K562 (cell line): ENCODE measurements at regions not wholly inside any gene's neighbourhood (a gene's known extent, or its start where the extent isn't known, plus 50 kb on each side); places are given as distances from the start of the nearest gene placed in this dataset.

Source experiments
- ATAC-seq: fragments of 200-7000 bp; cut with Tn5 transposase; 3 replicates; pipeline ENCODE4 v1.9.1; 2020; ENCODE audit warnings: moderate library complexity
- BruUV-seq: library from RNA; stranded (reverse); fragments of 400-500 nt; replicated peaks from 2 replicates; lab custom pipeline; 2021; lab: Mats Ljungman, UMichigan
- CTCF ChIA-PET: fragments of 300-600 bp; formaldehyde crosslinking; extraction: SDS; loops from one replicate; lab custom pipeline; 2021; ENCODE audit warnings: low intra/inter-chr PET ratio; lab: Yijun Ruan, JAX
- POLR2A ChIA-PET: fragments of 300-600, 350-650 bp; sonication (Branson Sonifier 250); formaldehyde crosslinking; extraction: SDS; loops from one replicate; lab custom pipeline; 2021; ENCODE audit warnings: antibody characterized with exemption, inconsistent platforms; lab: Yijun Ruan, JAX
- DNase-seq, 4 experiments: peaks; one replicate each; pipeline versions ENCODE4 v3.0.0 to v3.0.0-alpha.2; 2011 to 2018; ENCODE audit warnings: low spot score in 3 of 4, mixed read lengths in 3 of 4; ENCODE audit errors: extremely low read depth in 1 of 4
- FAIRE-seq: peaks from 2 replicates; lab custom pipeline; 2011; peaks lifted over from hg19 to GRCh38; lab: Jason Lieb, UNC
- H2AFZ ChIP-seq: 2 replicates; pipeline ENCODE4 v1.6.0; 2011; ENCODE audit warnings: low read depth, low read length, control low read depth, inconsistent platforms
- H3K27ac ChIP-seq: fragments of 200-600 bp; 3 replicates; pipeline ENCODE4 v1.8.0; 2011; ENCODE audit warnings: low read depth, mild to moderate bottlenecking, control low read depth, inconsistent platforms, low read length, moderate library complexity, mixed read lengths; ENCODE audit errors: extremely low read depth
- H3K27me3 ChIP-seq, 2 experiments: fragments of 300-600 bp in 1 of 2; 2 replicates in 1 of 2; 3 replicates in 1 of 2; pipeline versions ENCODE4 v1.6.0 to v1.8.0; 2011; ENCODE audit warnings: inconsistent platforms in 2 of 2, low read length in 2 of 2, mild to moderate bottlenecking in 1 of 2, mixed read lengths in 1 of 2, moderate library complexity in 1 of 2; ENCODE audit not compliant: control insufficient read depth in 2 of 2, insufficient read depth in 2 of 2
- H3K36me3 ChIP-seq: fragments of 300-600 bp; 3 replicates; pipeline ENCODE4 v1.8.0; 2011; ENCODE audit warnings: mild to moderate bottlenecking, low read length, inconsistent platforms; ENCODE audit not compliant: control insufficient read depth, insufficient read depth
- H3K4me1 ChIP-seq, 2 experiments: fragments of 200-600 bp in 1 of 2; replicated peaks in 1 of 2; 2 replicates in 1 of 2; 3 replicates in 1 of 2; pipeline versions ENCODE4 v1.5.1 to v1.8.0; 2011; ENCODE audit warnings: inconsistent platforms in 2 of 2, low read length in 2 of 2, mild to moderate bottlenecking in 1 of 2, mixed read lengths in 1 of 2, moderate library complexity in 1 of 2; ENCODE audit not compliant: control insufficient read depth in 2 of 2, insufficient read depth in 2 of 2
- H3K4me2 ChIP-seq: 2 replicates; pipeline ENCODE4 v1.6.1; 2011; ENCODE audit warnings: low read length, control low read depth, inconsistent platforms, mixed read lengths; ENCODE audit not compliant: insufficient read depth
- H3K4me3 ChIP-seq: fragments of 200-600 bp; sonication (generic), shearing (Covaris generic); 2 replicates; pipeline ENCODE4 v1.5.1; 2016; ENCODE audit warnings: control low read depth, inconsistent platforms
- H3K79me2 ChIP-seq: fragments of 200-600 bp; 3 replicates; pipeline ENCODE4 v1.8.0; 2011; ENCODE audit warnings: low read length, inconsistent platforms; ENCODE audit not compliant: control insufficient read depth, insufficient read depth
- H3K9ac ChIP-seq, 2 experiments: 2 replicates each; pipeline versions ENCODE4 v1.6.0 to v1.6.1; 2011; ENCODE audit warnings: low read depth in 2 of 2, low read length in 2 of 2, control low read depth in 1 of 2, inconsistent platforms in 1 of 2, mild to moderate bottlenecking in 1 of 2, mixed read lengths in 1 of 2; ENCODE audit not compliant: insufficient read depth in 1 of 2
- H3K9me1 ChIP-seq: one replicate; pipeline ENCODE4 v1.6.0; 2011; ENCODE audit warnings: inconsistent platforms, mild to moderate bottlenecking, low read length, moderate library complexity; ENCODE audit not compliant: control insufficient read depth, insufficient read depth
- H3K9me3 ChIP-seq: replicated peaks from 2 replicates; pipeline ENCODE4 v1.5.1; 2011; ENCODE audit warnings: low read depth, low read length, inconsistent platforms; ENCODE audit not compliant: control insufficient read depth, insufficient read depth
- H4K20me1 ChIP-seq: replicated peaks from 2 replicates; pipeline ENCODE4 v1.6.1; 2011; ENCODE audit warnings: low read length, inconsistent platforms, mixed read lengths; ENCODE audit not compliant: control insufficient read depth, insufficient read depth
- ATF1 ChIP-seq, 2 experiments: fragments of 450-650 bp in 1 of 2; IDR thresholded peaks; 2 replicates each; pipeline ENCODE4 v1.6.1; 2016; ENCODE audit warnings: missing compliant biosample characterization in 1 of 2, missing genetic modification characterization in 1 of 2
- CEBPB ChIP-seq: fragments of 450-650 bp; IDR thresholded peaks from 2 replicates; pipeline ENCODE4 v1.6.1; 2016; ENCODE audit warnings: missing genetic modification characterization, missing compliant biosample characterization
- CHCHD3 ChIP-seq: fragments of 250-450 bp; sonication (Bioruptor Pico); IDR thresholded peaks from 2 replicates; pipeline ENCODE4 v2.1.2; 2022; ENCODE audit warnings: mild to moderate bottlenecking
- COPS2 ChIP-seq: fragments of 450-650 bp; conservative IDR thresholded peaks from 2 replicates; pipeline ENCODE4 v1.6.1; 2016; ENCODE audit warnings: mild to moderate bottlenecking, moderate library complexity
- FUS ChIP-seq: fragments of 200-400 bp; formaldehyde crosslinking; optimal IDR thresholded peaks from 2 replicates; pipeline ENCODE3; 2017; ENCODE audit warnings: low read depth, low read length
- GABPB1 ChIP-seq: sonication (generic); formaldehyde crosslinking; IDR thresholded peaks from 2 replicates; pipeline ENCODE4 v1.8.0; 2022; ENCODE audit warnings: mild to moderate bottlenecking, missing genetic modification reagents
- GABPB2 ChIP-seq: fragments of 250-450 bp; sonication (Bioruptor Pico); conservative IDR thresholded peaks from 2 replicates; pipeline ENCODE4 v1.5.1; 2021; ENCODE audit warnings: mild to moderate bottlenecking
- GATAD2A ChIP-seq: fragments of 450-650 bp; IDR thresholded peaks from 2 replicates; pipeline ENCODE4 v1.6.1; 2017
- GATAD2B ChIP-seq: fragments of 450-650 bp; IDR thresholded peaks from 2 replicates; pipeline ENCODE4 v1.6.1; 2017; ENCODE audit warnings: mild to moderate bottlenecking, borderline replicate concordance
- HDAC2 ChIP-seq: fragments of 450-650 bp; IDR thresholded peaks from 2 replicates; pipeline ENCODE4 v1.6.1; 2016; ENCODE audit warnings: mild to moderate bottlenecking
- HDAC3 ChIP-seq: fragments of 450-650 bp; IDR thresholded peaks from 2 replicates; pipeline ENCODE4 v1.6.1; 2018; ENCODE audit warnings: borderline replicate concordance, mild to moderate bottlenecking, moderate library complexity; ENCODE audit not compliant: partially characterized antibody
- MCM3 ChIP-seq: fragments of 450-650 bp; IDR thresholded peaks from 2 replicates; pipeline ENCODE4 v1.6.1; 2016
- NBN ChIP-seq: fragments of 450-650 bp; IDR thresholded peaks from 2 replicates; pipeline ENCODE4 v1.6.1; 2016; ENCODE audit warnings: low read depth, mild to moderate bottlenecking
- NCOA4 ChIP-seq: fragments of 450-650 bp; IDR thresholded peaks from 2 replicates; pipeline ENCODE4 v1.6.1; 2018; ENCODE audit warnings: mild to moderate bottlenecking; ENCODE audit not compliant: partially characterized antibody
- NUFIP1 ChIP-seq: fragments of 450-650 bp; IDR thresholded peaks from 2 replicates; pipeline ENCODE4 v1.6.1; 2018; ENCODE audit not compliant: partially characterized antibody
- PCBP1 ChIP-seq: fragments of 200-400 bp; formaldehyde crosslinking; IDR thresholded peaks from 2 replicates; pipeline ENCODE4 v1.6.1; 2018; ENCODE audit warnings: mild to moderate bottlenecking, low read depth, low read length; ENCODE audit not compliant: poor library complexity, severe bottlenecking
- PHB2 ChIP-seq: fragments of 450-650 bp; IDR thresholded peaks from 2 replicates; pipeline ENCODE4 v1.6.1; 2017; ENCODE audit warnings: low read depth
- SETDB1 ChIP-seq: IDR thresholded peaks from one replicate; pipeline ENCODE4 v1.6.1; 2012; ENCODE audit warnings: low read length, control low read depth, inconsistent platforms
- SIN3B ChIP-seq: fragments of 450-650 bp; IDR thresholded peaks from 2 replicates; pipeline ENCODE4 v1.6.1; 2017; ENCODE audit warnings: low read depth, mild to moderate bottlenecking, moderate library complexity
- SMARCB1 ChIP-seq: IDR thresholded peaks from 2 replicates; pipeline ENCODE4 v1.6.1; 2011; ENCODE audit warnings: improper control_type of control experiment, low read depth; ENCODE audit not compliant: insufficient read length
- WGBS: fragments of 100-300 bp; shearing (Covaris generic); methylation state at CpG from one replicate; pipeline ENCODE4 v1.1.6; 2016; ENCODE audit warnings: low coverage, mixed read lengths; ENCODE audit not compliant: insufficient coverage; ENCODE audit errors: missing lambda C conversion rate; 5-methylcytosine and 5-hydroxymethylcytosine counted together
- in situ Hi-C: fragments of 300-500 bp; cut with MboI; formaldehyde crosslinking; loops from 4 replicates; pipeline ENCODE4 v1.15.0; 2018; ENCODE audit warnings: inconsistent platforms, mixed read lengths
- intact Hi-C: fragments of 100-400 bp; cut with micrococcal nuclease; formaldehyde crosslinking; loops from 2 replicates; pipeline ENCODE4 v1.14.2; 2022
- TF ChIP-seq, protein P1 (sequence below): fragments of 450-650 bp; formaldehyde crosslinking; IDR thresholded peaks from 2 replicates; pipeline ENCODE4 v1.4.0; 2020; ENCODE audit warnings: mild to moderate bottlenecking
- TF ChIP-seq, protein P2 (sequence below): fragments of 450-650 bp; IDR thresholded peaks from 2 replicates; pipeline ENCODE4 v1.6.1; 2017; ENCODE audit warnings: antibody characterized with exemption
- TF ChIP-seq, protein P3 (sequence below): IDR thresholded peaks from 2 replicates; pipeline ENCODE4 v1.6.1; 2014; ENCODE audit warnings: antibody characterized with exemption

DNA sequence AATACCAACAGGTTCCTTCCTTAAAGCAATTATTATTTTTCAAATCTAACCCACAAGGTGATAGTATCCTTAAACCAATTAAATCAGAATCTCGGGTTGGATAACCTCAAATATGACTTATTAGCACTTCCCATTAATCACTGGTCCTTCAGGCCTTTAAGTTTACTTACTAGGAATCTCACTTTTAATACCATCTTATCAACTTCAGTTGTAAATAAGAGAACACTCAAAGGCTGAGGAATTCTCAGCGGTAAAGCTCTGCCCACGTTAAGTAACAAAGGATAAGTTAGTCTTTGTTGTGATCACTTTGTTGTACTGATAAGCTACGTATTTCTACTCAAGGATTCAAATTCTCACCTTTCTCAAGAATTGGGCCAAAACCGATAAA, 82.0 kb downstream of the OR2B2 start:
- Histone ChIP-seq H4K20me1 (peaks cover 22% of the 10 kb centered on the region), H3K9ac (peak overlapping the region; percentile 95 to 96; a peak in 3 of 4 replicates), H3K9me3 (no peaks in the 10 kb centered on the region), H3K4me1 (peaks cover 13 to 15% of the 10 kb centered on the region in 2 experiments; a peak in 4 of 5 replicates), H3K79me2 (peaks cover 69% of the 10 kb centered on the region), H3K4me3 (peak overlapping the region; percentile 69), H3K9me1 (no peaks in the 10 kb centered on the region), H3K27ac (peak overlapping the region; percentile 95), H3K27me3 (no peaks in the 10 kb centered on the region; a peak in 1 of 5 replicates), H2AFZ (no peak overlapping the region), H3K4me2 (peak overlapping the region; percentile 96), H3K36me3 (peaks cover 44% of the 10 kb centered on the region)
- in situ Hi-C loops (loop anchor here (10.0 kb wide), 1 partner anchor 1705 kb away; a partner anchor contains a TSS), intact Hi-C loops (loop anchor here (2.0 to 10.0 kb wide), 5 partner anchors 19 to 1625 kb away; a partner anchor contains a TSS)
- no peak for FAIRE-seq
- no peak for ATAC-seq
- BruUV-seq: no TSS peak
- CTCF ChIA-PET: no interaction called here
- no peak for DNase-seq
- WGBS: 0% methylated on average over 5 of the region's 5 CpGs
- POLR2A ChIA-PET: interaction anchor here (0.6 to 11.9 kb wide), 21 partner anchors 8 to 684 kb away, joined by 3 to 826 read pairs (median 3); a partner anchor contains a TSS
- no peak for TF ChIP-seq SETDB1
- TF ChIP-seq NBN: 0 out of 2 replicates have a peak, but pooled peaks have one; percentile 5
- TF ChIP-seq SIN3B: no peak
- no peak for TF ChIP-seq COPS2
- TF ChIP-seq, protein P1, sequence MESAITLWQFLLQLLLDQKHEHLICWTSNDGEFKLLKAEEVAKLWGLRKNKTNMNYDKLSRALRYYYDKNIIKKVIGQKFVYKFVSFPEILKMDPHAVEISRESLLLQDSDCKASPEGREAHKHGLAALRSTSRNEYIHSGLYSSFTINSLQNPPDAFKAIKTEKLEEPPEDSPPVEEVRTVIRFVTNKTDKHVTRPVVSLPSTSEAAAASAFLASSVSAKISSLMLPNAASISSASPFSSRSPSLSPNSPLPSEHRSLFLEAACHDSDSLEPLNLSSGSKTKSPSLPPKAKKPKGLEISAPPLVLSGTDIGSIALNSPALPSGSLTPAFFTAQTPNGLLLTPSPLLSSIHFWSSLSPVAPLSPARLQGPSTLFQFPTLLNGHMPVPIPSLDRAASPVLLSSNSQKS (CRISPR knock-in tag): no peak
- TF ChIP-seq GATAD2A: no peak
- TF ChIP-seq SMARCB1: no peak
- no peak for TF ChIP-seq PCBP1
- no peak for TF ChIP-seq HDAC3
- TF ChIP-seq, protein P2, sequence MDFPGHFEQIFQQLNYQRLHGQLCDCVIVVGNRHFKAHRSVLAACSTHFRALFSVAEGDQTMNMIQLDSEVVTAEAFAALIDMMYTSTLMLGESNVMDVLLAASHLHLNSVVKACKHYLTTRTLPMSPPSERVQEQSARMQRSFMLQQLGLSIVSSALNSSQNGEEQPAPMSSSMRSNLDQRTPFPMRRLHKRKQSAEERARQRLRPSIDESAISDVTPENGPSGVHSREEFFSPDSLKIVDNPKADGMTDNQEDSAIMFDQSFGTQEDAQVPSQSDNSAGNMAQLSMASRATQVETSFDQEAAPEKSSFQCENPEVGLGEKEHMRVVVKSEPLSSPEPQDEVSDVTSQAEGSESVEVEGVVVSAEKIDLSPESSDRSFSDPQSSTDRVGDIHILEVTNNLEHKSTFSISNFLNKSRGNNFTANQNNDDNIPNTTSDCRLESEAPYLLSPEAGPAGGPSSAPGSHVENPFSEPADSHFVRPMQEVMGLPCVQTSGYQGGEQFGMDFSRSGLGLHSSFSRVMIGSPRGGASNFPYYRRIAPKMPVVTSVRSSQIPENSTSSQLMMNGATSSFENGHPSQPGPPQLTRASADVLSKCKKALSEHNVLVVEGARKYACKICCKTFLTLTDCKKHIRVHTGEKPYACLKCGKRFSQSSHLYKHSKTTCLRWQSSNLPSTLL: 0 out of 2 replicates have a peak, but pooled peaks have one; percentile 7
- TF ChIP-seq NCOA4: no peak
- TF ChIP-seq GABPB2: no peak
- TF ChIP-seq MCM3: no peak
- TF ChIP-seq CEBPB (tag): no peak
- TF ChIP-seq HDAC2: no peak
- TF ChIP-seq, protein P3, sequence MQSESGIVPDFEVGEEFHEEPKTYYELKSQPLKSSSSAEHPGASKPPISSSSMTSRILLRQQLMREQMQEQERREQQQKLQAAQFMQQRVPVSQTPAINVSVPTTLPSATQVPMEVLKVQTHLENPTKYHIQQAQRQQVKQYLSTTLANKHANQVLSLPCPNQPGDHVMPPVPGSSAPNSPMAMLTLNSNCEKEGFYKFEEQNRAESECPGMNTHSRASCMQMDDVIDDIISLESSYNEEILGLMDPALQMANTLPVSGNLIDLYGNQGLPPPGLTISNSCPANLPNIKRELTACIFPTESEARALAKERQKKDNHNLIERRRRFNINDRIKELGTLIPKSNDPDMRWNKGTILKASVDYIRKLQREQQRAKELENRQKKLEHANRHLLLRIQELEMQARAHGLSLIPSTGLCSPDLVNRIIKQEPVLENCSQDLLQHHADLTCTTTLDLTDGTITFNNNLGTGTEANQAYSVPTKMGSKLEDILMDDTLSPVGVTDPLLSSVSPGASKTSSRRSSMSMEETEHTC: no peak
- TF ChIP-seq PHB2: no peak
- no peak for TF ChIP-seq ATF1 (CRISPR knock-in tag; IDR thresholded peaks at IDR 0.05)
- no peak for TF ChIP-seq ATF1 (tag; IDR thresholded peaks at IDR 0.05)
- TF ChIP-seq GABPB1 (CRISPR knock-in tag): no peak
- no peak for TF ChIP-seq NUFIP1
- TF ChIP-seq FUS: no peak
- TF ChIP-seq GATAD2B: no peak
- TF ChIP-seq CHCHD3 (CRISPR knock-in tag): no peak; the same call in 1 of the 2 replicates
